Kidney epithelial cell (primary cell): ENCODE measurements at regions not wholly inside any gene's neighbourhood (a gene's known extent, or its start where the extent isn't known, plus 50 kb on each side); places are given as distances from the start of the nearest gene placed in this dataset.

Experiments used
- DNase-seq: peaks from one replicate; pipeline ENCODE4 v3.0.0-alpha.2; 2010; ENCODE audit warnings: low read depth
- H3K27me3 ChIP-seq: 2 replicates; pipeline ENCODE4 v1.6.0; 2011; ENCODE audit warnings: low read length; ENCODE audit not compliant: control insufficient read depth, insufficient read depth
- H3K36me3 ChIP-seq: 2 replicates; pipeline ENCODE4 v1.5.1; 2011; ENCODE audit warnings: low read length; ENCODE audit not compliant: control insufficient read depth, insufficient read depth
- H3K4me3 ChIP-seq: 2 replicates; pipeline ENCODE4 v1.5.1; 2011; ENCODE audit warnings: low read depth, mild to moderate bottlenecking, control low read depth, low read length
- TF ChIP-seq, protein P1 (sequence below): IDR thresholded peaks from 2 replicates; pipeline ENCODE4 v1.5.1; 2011; ENCODE audit warnings: mild to moderate bottlenecking, moderate library complexity, low read length, control low read depth, inconsistent platforms; ENCODE audit not compliant: insufficient read depth, poor library complexity, severe bottlenecking

DNA sequence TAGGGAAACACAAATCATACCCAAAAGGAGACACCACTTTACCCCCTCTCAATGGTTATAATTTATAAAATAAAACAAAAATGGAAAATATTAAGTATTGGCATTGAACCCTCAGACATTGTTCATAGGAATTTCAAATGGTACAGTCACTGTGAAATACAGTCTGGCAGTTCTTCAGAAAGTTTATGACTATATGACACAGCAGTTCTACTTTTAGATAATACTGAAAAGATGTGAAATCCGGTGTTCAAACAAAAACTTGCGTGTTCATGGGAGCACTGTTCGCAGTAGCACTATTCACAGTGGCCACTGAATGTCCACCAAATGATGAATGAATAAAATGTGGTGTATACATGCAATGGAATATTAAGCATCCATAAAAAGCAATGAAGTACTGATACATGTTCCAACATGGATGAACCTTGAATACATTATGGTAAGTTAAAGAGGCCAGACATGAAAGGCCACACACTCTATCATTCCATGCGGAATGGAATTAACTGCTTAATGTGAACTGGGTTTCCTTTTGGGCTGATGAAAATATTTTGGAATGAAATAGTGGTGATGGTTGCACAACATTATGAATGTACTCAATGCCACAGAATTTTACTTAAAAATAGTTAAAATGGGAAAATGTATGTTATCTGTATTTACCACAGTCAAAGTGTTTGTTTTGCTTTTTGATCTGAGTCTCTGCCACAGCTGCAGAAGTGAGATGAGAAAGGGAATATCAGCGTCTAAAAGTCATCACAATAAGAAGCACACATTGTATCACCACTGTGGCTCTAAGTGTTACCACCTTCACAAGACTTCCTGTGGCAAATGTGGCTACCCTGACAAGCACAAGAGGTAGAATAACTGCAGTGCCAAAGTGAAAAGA lies 864.6 kb downstream of the SUCLG1 start:
- Histone ChIP-seq H3K27me3 (no peaks in the 10 kb centered on the region), H3K36me3 (no peaks in the 10 kb centered on the region), H3K4me3 (no peak overlapping the region)
- DNase-seq = no peak
- TF ChIP-seq, protein P1, sequence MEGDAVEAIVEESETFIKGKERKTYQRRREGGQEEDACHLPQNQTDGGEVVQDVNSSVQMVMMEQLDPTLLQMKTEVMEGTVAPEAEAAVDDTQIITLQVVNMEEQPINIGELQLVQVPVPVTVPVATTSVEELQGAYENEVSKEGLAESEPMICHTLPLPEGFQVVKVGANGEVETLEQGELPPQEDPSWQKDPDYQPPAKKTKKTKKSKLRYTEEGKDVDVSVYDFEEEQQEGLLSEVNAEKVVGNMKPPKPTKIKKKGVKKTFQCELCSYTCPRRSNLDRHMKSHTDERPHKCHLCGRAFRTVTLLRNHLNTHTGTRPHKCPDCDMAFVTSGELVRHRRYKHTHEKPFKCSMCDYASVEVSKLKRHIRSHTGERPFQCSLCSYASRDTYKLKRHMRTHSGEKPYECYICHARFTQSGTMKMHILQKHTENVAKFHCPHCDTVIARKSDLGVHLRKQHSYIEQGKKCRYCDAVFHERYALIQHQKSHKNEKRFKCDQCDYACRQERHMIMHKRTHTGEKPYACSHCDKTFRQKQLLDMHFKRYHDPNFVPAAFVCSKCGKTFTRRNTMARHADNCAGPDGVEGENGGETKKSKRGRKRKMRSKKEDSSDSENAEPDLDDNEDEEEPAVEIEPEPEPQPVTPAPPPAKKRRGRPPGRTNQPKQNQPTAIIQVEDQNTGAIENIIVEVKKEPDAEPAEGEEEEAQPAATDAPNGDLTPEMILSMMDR = no peak

DNA sequence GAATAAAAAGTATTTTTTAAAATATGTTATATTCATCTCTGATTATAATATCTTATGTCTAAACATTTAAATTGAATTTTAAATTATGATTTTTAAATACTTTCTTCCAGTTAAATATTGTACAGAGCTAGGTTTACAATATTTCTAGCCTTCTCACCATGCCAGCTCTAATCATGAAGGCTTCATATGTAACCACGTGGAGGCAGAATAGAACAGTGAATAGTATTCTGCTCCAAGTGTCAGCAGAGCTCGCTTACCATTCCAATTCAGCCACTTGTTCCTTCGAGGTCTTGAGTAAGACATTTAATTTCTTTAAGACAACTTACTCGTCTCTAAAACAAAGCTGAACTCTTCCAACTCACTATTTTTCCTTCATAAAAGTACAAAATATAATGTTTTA lies 871.8 kb downstream of the SUCLG1 start:
- TF ChIP-seq, protein P1 = no peak

DNA sequence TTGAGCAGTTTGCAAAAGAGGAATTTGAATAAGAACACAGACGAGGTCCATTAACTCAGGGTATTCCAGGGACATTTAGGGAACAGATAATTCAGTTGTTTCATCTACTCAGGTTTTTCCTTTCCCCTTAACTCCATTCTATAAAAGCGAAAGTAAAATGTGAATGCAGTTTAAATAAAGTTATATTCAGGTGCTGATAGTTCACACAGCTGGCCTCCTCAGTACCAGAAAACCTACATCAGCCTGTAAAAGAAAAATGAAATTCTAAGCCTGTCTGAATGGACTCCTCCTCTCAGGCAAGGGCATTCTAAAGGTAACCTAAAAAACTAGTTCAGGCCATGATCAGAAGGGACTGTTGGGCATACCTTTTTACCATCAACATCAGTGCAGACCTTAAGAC lies 873.8 kb downstream of the SUCLG1 start:
- TF ChIP-seq, protein P1 = no peak
- Histone ChIP-seq H3K27me3 (no peaks in the 10 kb centered on the region), H3K36me3 (no peaks in the 10 kb centered on the region), H3K4me3 (peak overlapping the region; percentile 2)
- no peak for DNase-seq

More for the DNA sequence above, 871.8 kb downstream of the SUCLG1 start:
- DNase-seq = no peak
- no peaks in the 10 kb centered on the region for H3K27me3 ChIP-seq
- H3K36me3 ChIP-seq = no peaks in the 10 kb centered on the region
- no peak overlapping the region for H3K4me3 ChIP-seq

DNA sequence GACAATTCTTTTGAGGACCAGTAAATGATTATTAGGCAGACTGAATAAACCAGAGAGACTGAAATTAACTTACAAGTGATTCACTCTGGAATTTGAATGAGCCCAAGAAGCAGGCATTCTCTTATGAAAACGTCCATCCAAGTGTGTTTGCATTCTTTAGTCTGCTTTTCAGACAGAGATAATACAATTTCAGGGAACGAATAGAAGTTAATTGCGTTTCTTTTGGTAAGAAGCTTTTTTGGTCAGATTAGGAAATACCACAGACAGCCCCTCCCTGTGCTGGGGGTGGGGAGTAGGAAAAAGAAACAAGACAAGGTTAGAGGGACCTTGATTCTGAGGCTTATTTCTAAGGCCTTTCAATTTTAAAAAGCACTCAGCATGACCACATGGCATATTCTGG lies 874.4 kb downstream of the SUCLG1 start:
- TF ChIP-seq, protein P1 = no peak

DNA sequence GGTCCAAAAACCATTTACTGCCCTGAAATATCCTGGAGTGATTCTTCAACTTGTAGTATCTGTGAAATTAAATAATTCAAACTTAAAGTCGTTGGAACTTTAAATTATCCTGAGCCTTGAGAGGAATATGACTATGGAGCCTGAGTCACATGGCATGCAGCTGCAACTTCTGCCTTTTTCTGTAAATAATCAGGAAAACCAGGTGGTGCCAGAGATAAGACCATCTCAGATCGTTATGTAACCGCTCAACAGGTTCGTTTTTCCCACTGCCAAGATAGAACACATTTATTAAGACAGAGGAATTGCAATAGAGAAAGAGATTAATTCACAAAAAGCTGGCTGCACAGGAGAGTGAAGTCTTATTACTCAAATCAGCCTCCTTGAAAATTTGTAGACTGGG lies 876.5 kb downstream of the SUCLG1 start:
- no peaks in the 10 kb centered on the region for H3K27me3 ChIP-seq
- DNase-seq = no peak
- TF ChIP-seq, protein P1 = no peak
- no peak overlapping the region for H3K4me3 ChIP-seq
- no peaks in the 10 kb centered on the region for H3K36me3 ChIP-seq

More for the DNA sequence above, 874.4 kb downstream of the SUCLG1 start:
- H3K27me3 ChIP-seq = no peaks in the 10 kb centered on the region
- no peak overlapping the region for H3K4me3 ChIP-seq
- DNase-seq = peak; percentile 49
- no peaks in the 10 kb centered on the region for H3K36me3 ChIP-seq
